COLO668 (cell line): ENCODE measurements at regions not wholly inside any gene's neighbourhood (a gene's known extent, or its start where the extent isn't known, plus 50 kb on each side); places are given as distances from the start of the nearest gene placed in this dataset.

ENCODE experiments used
- DNase-seq: peaks from one replicate; lab custom pipeline; 2025; ENCODE audit not compliant: unreplicated experiment; lab: John Stamatoyannopoulos, UW

DNA sequence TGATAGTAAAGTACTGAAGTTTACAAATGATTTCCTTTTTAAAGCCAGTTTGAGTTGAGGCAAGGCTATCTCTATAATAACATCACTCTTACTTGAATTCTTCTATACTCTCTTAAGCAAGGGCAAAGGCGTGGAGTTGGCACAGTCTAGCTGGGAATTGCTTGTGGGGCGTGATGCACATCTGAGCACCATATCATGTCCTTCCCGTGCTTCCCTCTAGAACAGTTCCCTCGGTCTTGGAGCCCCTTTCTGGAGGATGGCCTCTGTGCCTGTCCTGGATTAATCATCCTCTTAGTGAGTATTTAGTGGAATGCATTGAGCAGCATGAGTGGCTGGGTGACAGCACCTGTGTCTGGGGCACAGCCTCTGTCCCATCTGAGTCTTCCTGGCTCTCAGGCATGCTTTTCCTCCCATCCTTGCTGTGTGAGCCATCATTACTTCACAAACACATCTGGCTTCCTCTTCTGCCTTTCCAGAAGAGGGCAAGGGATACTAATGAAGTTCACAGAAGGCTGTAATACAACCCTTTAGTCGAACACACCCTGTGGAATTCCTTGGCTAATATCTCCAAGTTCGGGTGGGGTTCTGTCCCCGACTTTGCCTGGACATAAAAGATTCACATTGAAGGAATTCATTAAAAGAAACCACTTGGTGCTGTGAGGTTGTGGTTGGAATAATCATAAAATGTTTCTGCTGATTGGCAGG, 188.2 kb downstream of the FNDC1 start:
- DNase-seq = no peak

- DNase-seq = no peak
Measured at GRCh38 chr6:159353193-159353592, 184.0 kb downstream of the FNDC1 start.

GRCh38 chr6:159351707-159352106, 182.5 kb downstream of the FNDC1 start:
- DNase-seq = no peak

DNA sequence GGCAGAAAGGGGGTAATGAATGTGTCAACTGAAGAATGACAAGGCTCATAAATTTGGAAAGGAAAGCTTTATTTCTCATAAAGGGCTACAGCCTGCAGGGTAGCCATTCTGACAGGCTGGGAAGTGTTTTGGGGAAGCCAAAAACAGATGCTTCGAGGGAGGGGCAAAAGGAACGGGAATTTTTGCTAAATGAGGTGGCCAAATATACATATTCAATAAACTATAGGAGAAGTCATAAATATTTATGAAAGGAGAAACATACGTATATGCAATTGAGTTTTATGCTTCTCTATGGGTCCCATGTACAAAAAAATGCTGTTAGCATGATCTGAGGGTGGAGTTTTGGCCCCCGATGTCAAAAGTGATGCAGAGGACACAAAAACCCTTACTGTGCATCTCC, 180.7 kb downstream of the FNDC1 start:
- no peak for DNase-seq

DNA sequence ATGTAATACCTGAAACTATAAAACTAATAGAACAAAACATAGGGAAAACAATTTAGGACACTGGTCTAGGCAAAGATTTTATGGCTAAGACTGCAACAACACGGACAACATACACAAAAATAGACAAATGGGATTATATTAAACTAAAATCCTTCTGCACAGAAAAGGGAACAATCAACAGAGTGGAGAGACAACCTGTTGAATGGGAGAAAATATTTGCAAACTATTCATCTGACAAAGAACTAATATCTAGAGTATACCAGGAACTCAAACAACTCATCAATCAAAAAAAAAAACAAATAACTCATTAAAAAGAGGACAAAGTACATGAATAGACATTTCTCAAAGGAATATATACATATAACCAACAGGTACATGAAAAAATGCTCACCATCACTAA, 174.5 kb downstream of the FNDC1 start:
- DNase-seq = no peak

DNA sequence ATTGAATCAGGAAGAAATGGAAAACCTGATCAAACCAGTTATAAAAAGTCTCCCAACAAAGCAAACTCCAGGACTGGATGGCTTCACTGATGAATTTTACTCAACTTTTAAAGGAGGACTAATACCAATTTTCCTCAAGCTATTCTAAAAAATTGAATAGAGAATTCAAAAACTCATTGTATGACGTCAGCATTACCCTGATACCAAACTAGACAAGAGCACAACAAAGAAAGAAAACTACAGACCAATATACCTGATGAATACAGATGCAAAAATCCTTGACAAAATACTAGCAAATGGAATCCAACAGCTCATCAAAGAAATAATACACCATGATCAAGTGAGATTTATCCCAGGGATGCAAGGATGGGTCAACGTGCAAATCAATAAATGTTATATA, 172.9 kb downstream of the FNDC1 start:
- DNase-seq = no peak

GRCh38 chr6:159334068-159334467, 164.9 kb downstream of the FNDC1 start:
- no peak for DNase-seq

DNA sequence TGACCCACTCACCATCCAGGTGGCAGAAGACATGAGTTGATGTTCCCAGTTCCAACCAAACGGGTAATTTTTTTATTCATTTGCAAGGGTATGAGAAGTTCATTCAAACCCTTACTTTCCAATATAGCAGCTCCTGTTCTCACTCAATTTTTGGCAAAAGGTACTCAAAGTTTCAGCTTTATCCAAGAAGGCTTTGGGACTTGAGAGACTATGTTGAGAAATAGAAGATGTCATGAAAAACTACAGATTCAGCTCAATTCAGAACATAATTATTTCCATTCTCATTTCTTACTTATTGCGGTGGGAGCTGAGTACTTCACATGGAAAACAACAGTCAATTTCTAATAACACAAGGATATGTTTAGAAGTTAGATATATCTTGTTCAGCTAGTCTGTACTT, 162.3 kb downstream of the FNDC1 start:
- no peak for DNase-seq

DNA sequence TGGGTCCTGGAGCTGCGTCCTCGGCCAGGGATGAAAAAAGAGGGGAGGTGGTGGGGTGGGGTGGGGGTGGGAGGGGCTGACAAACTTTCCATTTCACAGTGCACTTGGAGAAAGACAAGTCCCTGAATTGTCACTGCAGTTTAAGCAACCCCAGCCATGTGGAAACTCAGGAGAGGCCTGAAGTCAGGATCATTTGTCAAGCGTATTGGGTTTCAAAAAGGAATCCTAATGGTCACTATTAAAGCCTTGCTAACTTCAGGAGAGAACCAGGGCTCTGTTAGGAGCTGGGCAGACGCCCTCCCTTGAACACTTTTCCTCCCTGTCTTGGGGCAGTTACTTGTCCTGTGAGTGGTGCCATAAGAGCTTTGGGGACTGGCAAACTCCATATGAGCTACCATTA, 159.9 kb downstream of the FNDC1 start:
- no peak for DNase-seq

- no peak for DNase-seq
Measured at GRCh38 chr6:159328052-159328451, 158.9 kb downstream of the FNDC1 start.

DNA sequence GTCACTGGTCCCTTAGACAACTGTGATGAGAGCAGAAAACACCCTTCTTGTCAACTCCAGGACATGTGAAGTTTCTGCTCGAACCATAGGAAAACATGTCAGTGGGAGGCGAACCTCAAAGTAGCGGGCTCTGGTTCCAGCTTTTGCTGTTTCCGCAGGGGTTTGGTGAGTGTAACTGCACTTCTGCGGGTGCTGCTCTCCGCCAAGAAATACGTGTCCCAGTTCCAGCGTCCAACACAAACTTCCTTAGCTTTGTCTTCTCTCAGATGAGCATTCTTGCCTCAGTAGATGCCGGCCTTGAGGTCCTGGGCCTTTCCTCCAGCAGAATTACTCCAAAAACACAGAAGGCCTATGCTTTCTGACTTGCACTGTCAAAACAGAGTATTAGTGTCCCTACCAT, 156.3 kb downstream of the FNDC1 start:
- no peak for DNase-seq

DNA sequence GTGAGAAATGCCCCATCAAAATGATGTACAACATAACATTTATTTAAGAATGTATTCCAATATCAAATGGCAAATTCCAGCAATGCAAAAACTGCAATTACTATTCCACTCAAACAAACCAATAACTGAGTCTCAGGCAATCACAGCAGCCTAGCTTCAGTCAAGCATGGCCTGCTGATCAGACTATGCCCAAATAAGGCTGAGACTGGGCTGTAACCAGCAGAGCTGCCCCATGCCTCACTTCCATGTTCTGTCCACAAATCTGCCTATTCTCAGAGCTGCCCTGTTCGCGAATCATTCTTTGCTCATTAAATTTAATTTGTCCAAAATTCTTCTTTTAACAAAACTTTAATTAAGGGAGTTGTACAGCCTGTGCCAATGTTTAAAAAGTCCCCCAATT, 155.4 kb downstream of the FNDC1 start:
- DNase-seq = no peak
